Uterus (tissue), 3 donors: ENCODE measurements at regions not wholly inside any gene's neighbourhood (a gene's known extent, or its start where the extent isn't known, plus 50 kb on each side); places are given as distances from the start of the nearest gene placed in this dataset.
"Not testable (repeated sequence)": the region's sequence is repeated elsewhere in the genome, so short reads cannot be mapped to it uniquely, and the experiment has no call there.

Source experiments
- DNase-seq, 2 donors: peaks; one replicate each; pipeline ENCODE4 v3.0.0-alpha.2; 2019 to 2020
- H3K27ac ChIP-seq, 2 donors: fragments of 200-600 bp; sonication (generic); 1 replicate in 1 of 2; 2 replicates in 1 of 2; pipeline ENCODE4 v1.5.1; 2016 to 2018
- H3K27me3 ChIP-seq, 2 donors: fragments of 200-600 bp; sonication (generic); one replicate each; pipeline ENCODE4 v1.5.1; 2018 to 2019; ENCODE audit warnings: control low read depth in 1 of 2
- H3K36me3 ChIP-seq, 2 donors: fragments of 200-600 bp; sonication (generic); one replicate each; pipeline ENCODE4 v1.5.1; 2019; ENCODE audit warnings: control low read depth in 1 of 2
- H3K4me1 ChIP-seq, 2 donors: fragments of 200-600 bp; sonication (generic); one replicate each; pipeline ENCODE4 v1.5.1; 2018 to 2019; ENCODE audit warnings: control low read depth in 1 of 2
- H3K4me3 ChIP-seq, 2 donors: fragments of 200-600 bp; sonication (generic); 1 replicate in 1 of 2; 2 replicates in 1 of 2; pipeline ENCODE4 v1.5.1; 2018 to 2019; ENCODE audit warnings: mild to moderate bottlenecking in 1 of 2
- H3K9me3 ChIP-seq, 2 donors: fragments of 200-600 bp; sonication (generic); one replicate each; pipeline ENCODE4 v1.5.1; 2019; ENCODE audit warnings: control low read depth in 1 of 2
- POLR2A ChIP-seq, 2 donors: fragments of 450-650 bp; IDR thresholded peaks; one replicate each; pipeline ENCODE4 v1.6.1; 2016; ENCODE audit warnings: antibody characterized with exemption in 2 of 2, mild to moderate bottlenecking in 1 of 2, moderate library complexity in 1 of 2
- intact Hi-C: fragments of 100-400 bp; cut with DNase I; formaldehyde crosslinking; loops from one replicate; pipeline ENCODE4 v1.15.1; 2023; ENCODE audit warnings: low total_unique reads
- TF ChIP-seq, protein P1 (sequence below), 4 experiments: fragments of 200-600 bp in 2 of 4; fragments of 450-650 bp in 2 of 4; sonication (generic) in 2 of 4; IDR thresholded peaks; one replicate each; pipeline ENCODE4 v1.5.1; 2016 to 2019; ENCODE audit warnings: antibody characterized with exemption in 4 of 4, mild to moderate bottlenecking in 2 of 4, moderate library complexity in 1 of 4
- donor health status: DM: yes; HTN: yes; CAD: no.

DNA sequence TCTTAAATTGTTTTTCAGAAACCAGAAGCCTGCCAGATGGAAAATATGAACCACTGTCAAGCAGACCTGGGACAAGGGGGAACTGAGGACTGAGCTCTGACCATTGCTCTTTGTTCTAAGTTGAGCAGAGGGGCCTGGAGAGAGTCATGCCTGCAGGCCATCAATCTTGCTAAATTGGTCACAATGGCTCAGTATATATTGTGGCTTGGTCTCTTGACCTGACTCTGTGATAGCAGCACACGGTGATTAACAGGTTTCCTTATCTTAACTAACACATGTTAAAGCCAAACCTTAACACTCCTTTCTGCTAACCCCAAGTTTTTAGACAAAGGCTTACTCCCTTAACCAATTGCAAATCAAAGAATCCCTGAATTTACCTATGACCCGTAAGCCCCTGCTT is 1281.2 kb upstream of the NUDT12 start:
- Histone ChIP-seq H3K4me3 (no peak overlapping the region), H3K36me3 (no peaks in the 10 kb centered on the region), H3K27me3 (no peaks in the 10 kb centered on the region), H3K4me1 (no peaks in the 10 kb centered on the region), H3K27ac (no peak overlapping the region), H3K9me3 (no peaks in the 10 kb centered on the region)
- intact Hi-C loops, result no loop called here
- DNase-seq, result no peak
- TF ChIP-seq, protein P1, sequence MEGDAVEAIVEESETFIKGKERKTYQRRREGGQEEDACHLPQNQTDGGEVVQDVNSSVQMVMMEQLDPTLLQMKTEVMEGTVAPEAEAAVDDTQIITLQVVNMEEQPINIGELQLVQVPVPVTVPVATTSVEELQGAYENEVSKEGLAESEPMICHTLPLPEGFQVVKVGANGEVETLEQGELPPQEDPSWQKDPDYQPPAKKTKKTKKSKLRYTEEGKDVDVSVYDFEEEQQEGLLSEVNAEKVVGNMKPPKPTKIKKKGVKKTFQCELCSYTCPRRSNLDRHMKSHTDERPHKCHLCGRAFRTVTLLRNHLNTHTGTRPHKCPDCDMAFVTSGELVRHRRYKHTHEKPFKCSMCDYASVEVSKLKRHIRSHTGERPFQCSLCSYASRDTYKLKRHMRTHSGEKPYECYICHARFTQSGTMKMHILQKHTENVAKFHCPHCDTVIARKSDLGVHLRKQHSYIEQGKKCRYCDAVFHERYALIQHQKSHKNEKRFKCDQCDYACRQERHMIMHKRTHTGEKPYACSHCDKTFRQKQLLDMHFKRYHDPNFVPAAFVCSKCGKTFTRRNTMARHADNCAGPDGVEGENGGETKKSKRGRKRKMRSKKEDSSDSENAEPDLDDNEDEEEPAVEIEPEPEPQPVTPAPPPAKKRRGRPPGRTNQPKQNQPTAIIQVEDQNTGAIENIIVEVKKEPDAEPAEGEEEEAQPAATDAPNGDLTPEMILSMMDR (IDR thresholded peaks at IDR 0.05), result no peak
- TF ChIP-seq POLR2A (IDR thresholded peaks at IDR 0.05), result no peak

DNA sequence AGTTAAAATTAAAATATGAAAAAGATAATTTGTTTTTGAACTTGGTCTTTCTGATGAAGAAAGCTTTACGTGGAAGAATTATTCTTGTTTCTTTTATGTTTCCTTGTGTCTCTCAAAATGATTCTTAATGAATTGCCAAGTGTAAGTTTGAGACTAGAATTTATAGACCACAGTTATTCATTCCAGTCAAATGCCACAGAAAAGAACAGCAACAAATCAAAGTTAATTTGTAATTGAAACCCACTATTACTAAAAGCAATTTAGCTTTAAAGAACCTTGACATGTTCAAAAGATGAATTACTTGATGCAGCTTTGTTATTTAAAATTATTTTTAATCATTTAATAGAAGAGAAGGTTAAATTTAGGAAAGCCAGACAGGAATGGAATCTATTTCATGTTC is 1277.7 kb upstream of the NUDT12 start:
- H3K4me3 ChIP-seq, result no peak overlapping the region
- no peak for DNase-seq
- no peak overlapping the region for H3K27ac ChIP-seq
- no peaks in the 10 kb centered on the region for H3K4me1 ChIP-seq
- H3K9me3 ChIP-seq, result no peaks in the 10 kb centered on the region
- no peaks in the 10 kb centered on the region for H3K36me3 ChIP-seq
- no peaks in the 10 kb centered on the region for H3K27me3 ChIP-seq
- no peak for TF ChIP-seq POLR2A (IDR thresholded peaks at IDR 0.05)
- TF ChIP-seq, protein P1 (IDR thresholded peaks at IDR 0.05), result no peak
- intact Hi-C loops, result no loop called here

DNA sequence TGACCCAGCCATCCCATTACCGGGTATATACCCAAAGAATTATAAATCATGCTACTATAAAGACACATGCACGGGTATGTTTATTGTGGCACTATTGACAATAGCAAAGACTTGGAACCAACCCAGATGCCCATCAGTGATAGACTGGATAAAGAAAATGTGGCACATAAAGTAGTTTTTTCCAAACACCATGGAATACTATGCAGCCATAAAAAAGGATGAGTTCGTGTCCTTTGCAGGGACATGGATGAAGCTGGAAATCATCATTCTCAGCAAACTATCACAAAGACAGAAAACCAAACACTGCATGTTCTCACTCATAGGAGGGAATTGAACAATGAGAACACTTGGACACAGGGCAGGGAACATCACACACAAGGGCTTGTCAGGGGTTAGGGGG is 1268.9 kb upstream of the NUDT12 start:
- intact Hi-C loops, H3K36me3 ChIP-seq, H3K9me3 ChIP-seq, H3K4me3 ChIP-seq, H3K27me3 ChIP-seq, DNase-seq, H3K4me1 ChIP-seq, H3K27ac ChIP-seq: not testable (repeated sequence)

DNA sequence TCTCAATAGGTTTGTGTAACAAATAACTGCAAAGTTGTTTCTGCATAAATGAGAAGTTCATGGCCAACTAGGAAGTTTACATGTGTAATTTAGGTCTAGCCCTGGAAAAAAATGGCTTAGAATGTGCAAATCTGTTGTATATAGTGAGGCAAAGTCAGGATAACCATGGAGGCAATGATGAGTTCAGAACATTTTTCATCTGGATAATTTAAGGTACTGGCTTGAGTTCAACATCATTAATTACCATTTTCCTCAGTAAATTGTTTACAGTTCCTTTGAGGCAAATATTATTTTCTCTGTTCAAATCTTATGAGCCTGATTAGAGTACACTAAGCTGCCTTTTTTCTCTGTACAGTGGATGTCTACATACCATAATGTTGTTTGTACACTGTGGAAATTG is 1259.0 kb upstream of the NUDT12 start:
- TF ChIP-seq, protein P1 (IDR thresholded peaks at IDR 0.05), result no peak
- TF ChIP-seq POLR2A (IDR thresholded peaks at IDR 0.05), result no peak
- intact Hi-C loops, result no loop called here
- Histone ChIP-seq H3K27me3 (no peaks in the 10 kb centered on the region), H3K27ac (no peak overlapping the region), H3K4me3 (no peak overlapping the region), H3K9me3 (no peaks in the 10 kb centered on the region), H3K4me1 (no peaks in the 10 kb centered on the region), H3K36me3 (no peaks in the 10 kb centered on the region)
- DNase-seq, result no peak

DNA sequence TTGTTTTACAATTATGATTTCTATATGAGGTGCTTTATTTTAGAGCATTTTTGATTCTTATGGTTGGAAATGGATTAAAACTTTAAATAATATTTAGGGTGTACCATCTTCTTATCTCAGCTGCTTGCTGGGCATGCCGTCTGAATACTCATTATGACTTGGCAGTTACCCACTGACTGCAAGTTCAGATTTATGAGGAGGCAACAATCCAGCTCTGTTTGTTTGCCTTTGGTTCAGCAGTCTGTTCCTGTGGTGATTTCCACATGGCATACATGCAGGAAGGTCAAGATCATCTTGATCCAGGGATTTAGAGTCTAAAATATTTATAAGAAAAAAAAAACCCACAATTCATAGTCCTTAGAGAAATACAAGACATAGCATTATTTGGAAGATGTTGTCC is 1254.5 kb upstream of the NUDT12 start:
- no peaks in the 10 kb centered on the region for H3K9me3 ChIP-seq
- no peak overlapping the region for H3K27ac ChIP-seq
- TF ChIP-seq, protein P1 (IDR thresholded peaks at IDR 0.05), result no peak
- no peak for TF ChIP-seq POLR2A (IDR thresholded peaks at IDR 0.05)
- H3K4me3 ChIP-seq, result no peak overlapping the region
- no peaks in the 10 kb centered on the region for H3K36me3 ChIP-seq
- H3K27me3 ChIP-seq, result no peaks in the 10 kb centered on the region
- H3K4me1 ChIP-seq, result no peaks in the 10 kb centered on the region
- intact Hi-C loops, result no loop called here
- DNase-seq, result no peak

DNA sequence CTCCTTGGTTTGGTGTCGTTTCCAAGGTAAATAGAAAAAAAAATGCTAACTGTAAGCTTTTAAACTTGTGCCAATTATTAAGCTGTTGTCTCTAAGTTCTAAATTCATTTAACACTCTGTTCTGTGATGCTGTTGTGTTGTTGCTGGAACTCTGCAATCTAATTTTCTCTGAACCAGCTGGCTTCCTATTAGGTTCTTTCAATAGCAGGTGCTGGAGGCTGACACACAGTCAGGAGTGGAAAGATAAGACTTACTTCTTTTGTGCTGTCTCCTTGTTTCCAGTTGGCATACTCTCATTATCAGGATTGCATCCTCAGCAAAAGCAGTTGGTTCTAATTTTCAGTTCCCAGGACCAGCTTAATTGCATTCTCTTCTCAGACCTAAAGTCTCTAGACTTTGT is 1252.6 kb upstream of the NUDT12 start:
- intact Hi-C loops, result no loop called here
- no peak for DNase-seq

More for the DNA sequence above, 1252.6 kb upstream of the NUDT12 start:
- Histone ChIP-seq H3K27ac (no peak overlapping the region), H3K36me3 (no peaks in the 10 kb centered on the region), H3K9me3 (no peaks in the 10 kb centered on the region), H3K4me3 (no peak overlapping the region), H3K27me3 (no peaks in the 10 kb centered on the region), H3K4me1 (no peaks in the 10 kb centered on the region)
- no peak for TF ChIP-seq POLR2A (IDR thresholded peaks at IDR 0.05)
- TF ChIP-seq, protein P1 (IDR thresholded peaks at IDR 0.05), result no peak
